Suprapubic skin (tissue), 4 donors: ENCODE measurements at regions not wholly inside any gene's neighbourhood (a gene's known extent, or its start where the extent isn't known, plus 50 kb on each side); places are given as distances from the start of the nearest gene placed in this dataset.

Experiments
- DNase-seq, 2 donors: peaks; one replicate each; pipeline ENCODE4 v3.0.0-alpha.2; 2019; ENCODE audit warnings: low spot score in 2 of 2
- H3K27ac ChIP-seq: fragments of 200-600 bp; sonication (generic); one replicate; pipeline ENCODE4 v1.5.1; 2019
- H3K27me3 ChIP-seq: fragments of 200-600 bp; sonication (generic); one replicate; pipeline ENCODE4 v1.5.1; 2019
- H3K36me3 ChIP-seq: fragments of 200-600 bp; sonication (generic); one replicate; pipeline ENCODE4 v1.5.1; 2019
- H3K4me1 ChIP-seq: fragments of 200-600 bp; sonication (generic); one replicate; pipeline ENCODE4 v1.5.1; 2019
- H3K4me3 ChIP-seq: fragments of 200-600 bp; sonication (generic); one replicate; pipeline ENCODE4 v1.5.1; 2019; ENCODE audit warnings: mild to moderate bottlenecking
- H3K9me3 ChIP-seq: fragments of 200-600 bp; sonication (generic); one replicate; pipeline ENCODE4 v1.5.1; 2019
- EP300 ChIP-seq: sonication (generic); formaldehyde crosslinking; IDR thresholded peaks from one replicate; pipeline ENCODE4 v1.6.1; 2017; ENCODE audit warnings: antibody characterized with exemption
- POLR2A ChIP-seq, 2 donors: fragments of 450-650 bp; IDR thresholded peaks; one replicate each; pipeline ENCODE4 v1.6.1; 2017; ENCODE audit warnings: antibody characterized with exemption in 2 of 2, mild to moderate bottlenecking in 2 of 2, moderate library complexity in 2 of 2
- POLR2AphosphoS5 ChIP-seq, 3 donors: sonication (generic); formaldehyde crosslinking; IDR thresholded peaks; one replicate each; pipeline ENCODE4 v1.6.1; 2017; ENCODE audit warnings: antibody characterized with exemption in 3 of 3
- WGBS: methylation state at CpG from one replicate; pipeline ENCODE4 v1.1.5; 2018; 5-methylcytosine and 5-hydroxymethylcytosine counted together
- TF ChIP-seq, protein P1 (sequence below), 2 donors: fragments of 200-600 bp in 1 of 2; fragments of 450-650 bp in 1 of 2; sonication (generic) in 1 of 2; IDR thresholded peaks; one replicate each; pipeline ENCODE4 v1.5.1; 2016 to 2019; ENCODE audit warnings: antibody characterized with exemption in 2 of 2, mild to moderate bottlenecking in 1 of 2, moderate library complexity in 1 of 2

DNA sequence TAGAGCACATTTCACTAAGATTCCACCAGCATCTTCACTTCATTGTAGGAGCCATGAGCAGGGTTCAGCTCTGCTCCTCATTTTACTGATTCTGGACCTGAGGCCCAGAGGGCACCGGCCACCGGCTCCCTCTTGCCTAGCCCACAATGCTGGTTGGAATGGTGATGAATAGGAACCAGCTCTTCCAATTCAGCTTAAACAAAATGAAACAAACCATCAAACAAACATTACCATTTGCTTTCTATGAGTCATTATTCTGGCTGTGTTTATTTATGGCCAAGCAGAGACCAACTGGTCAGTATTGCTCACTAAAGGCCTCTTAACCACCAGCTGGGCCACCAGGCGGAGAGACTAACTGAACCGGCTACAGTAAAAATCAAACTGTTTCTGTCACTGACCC is 176.7 kb downstream of the MTX2 start:
- Histone ChIP-seq H3K9me3 (no peaks in the 10 kb centered on the region), H3K27me3 (no peaks in the 10 kb centered on the region), H3K27ac (no peak overlapping the region), H3K4me1 (peaks cover 2% of the 10 kb centered on the region), H3K36me3 (no peaks in the 10 kb centered on the region), H3K4me3 (no peak overlapping the region)
- DNase-seq: no peak
- TF ChIP-seq POLR2AphosphoS5 (IDR thresholded peaks at IDR 0.05): no peak
- 86% methylated on average over 4 of the region's 4 CpGs for WGBS

DNA sequence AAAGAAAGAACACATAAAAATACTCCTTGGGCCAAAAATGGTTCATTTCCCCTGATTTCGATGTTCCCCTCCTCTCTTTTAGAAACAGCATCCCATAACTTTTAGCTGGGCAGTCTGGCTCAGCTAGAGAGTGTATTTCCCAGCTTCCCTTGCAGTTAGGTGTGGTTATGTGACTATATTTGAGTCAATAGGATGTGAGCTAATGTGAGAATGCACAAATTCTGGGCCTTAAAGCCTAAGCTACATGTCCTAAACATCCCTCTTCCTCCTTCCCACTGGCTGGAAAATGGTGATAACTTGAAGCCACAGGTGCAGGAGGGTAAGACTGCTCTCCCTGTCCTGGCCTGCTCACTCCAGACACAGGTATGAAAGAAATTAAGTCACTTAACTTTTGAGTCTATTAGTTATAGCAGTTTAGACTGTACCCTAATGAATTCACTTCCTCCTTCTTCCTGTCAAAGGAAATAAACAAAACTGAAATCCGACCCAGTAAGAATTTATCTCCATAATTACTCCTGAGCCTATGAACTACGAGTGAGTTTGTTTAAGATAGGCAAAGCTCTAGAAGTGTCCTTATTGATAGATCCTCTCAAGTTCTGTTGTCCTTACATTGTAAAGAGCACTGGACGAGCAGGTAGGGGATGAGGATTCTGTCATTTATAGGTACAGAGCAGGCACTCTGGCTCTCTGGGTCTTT is 177.6 kb downstream of the MTX2 start:
- DNase-seq: no peak
- H3K27me3 ChIP-seq: no peaks in the 10 kb centered on the region
- no peak overlapping the region for H3K27ac ChIP-seq
- H3K4me1 ChIP-seq: peaks cover 2% of the 10 kb centered on the region
- WGBS: 65% methylated on average over 4 of the region's 4 CpGs
- no peaks in the 10 kb centered on the region for H3K9me3 ChIP-seq
- no peaks in the 10 kb centered on the region for H3K36me3 ChIP-seq
- TF ChIP-seq POLR2A (IDR thresholded peaks at IDR 0.05) (no peak), POLR2AphosphoS5 (IDR thresholded peaks at IDR 0.05) (no peak), EP300 (no peak)
- TF ChIP-seq, protein P1, sequence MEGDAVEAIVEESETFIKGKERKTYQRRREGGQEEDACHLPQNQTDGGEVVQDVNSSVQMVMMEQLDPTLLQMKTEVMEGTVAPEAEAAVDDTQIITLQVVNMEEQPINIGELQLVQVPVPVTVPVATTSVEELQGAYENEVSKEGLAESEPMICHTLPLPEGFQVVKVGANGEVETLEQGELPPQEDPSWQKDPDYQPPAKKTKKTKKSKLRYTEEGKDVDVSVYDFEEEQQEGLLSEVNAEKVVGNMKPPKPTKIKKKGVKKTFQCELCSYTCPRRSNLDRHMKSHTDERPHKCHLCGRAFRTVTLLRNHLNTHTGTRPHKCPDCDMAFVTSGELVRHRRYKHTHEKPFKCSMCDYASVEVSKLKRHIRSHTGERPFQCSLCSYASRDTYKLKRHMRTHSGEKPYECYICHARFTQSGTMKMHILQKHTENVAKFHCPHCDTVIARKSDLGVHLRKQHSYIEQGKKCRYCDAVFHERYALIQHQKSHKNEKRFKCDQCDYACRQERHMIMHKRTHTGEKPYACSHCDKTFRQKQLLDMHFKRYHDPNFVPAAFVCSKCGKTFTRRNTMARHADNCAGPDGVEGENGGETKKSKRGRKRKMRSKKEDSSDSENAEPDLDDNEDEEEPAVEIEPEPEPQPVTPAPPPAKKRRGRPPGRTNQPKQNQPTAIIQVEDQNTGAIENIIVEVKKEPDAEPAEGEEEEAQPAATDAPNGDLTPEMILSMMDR (IDR thresholded peaks at IDR 0.05): no peak
- H3K4me3 ChIP-seq: no peak overlapping the region

DNA sequence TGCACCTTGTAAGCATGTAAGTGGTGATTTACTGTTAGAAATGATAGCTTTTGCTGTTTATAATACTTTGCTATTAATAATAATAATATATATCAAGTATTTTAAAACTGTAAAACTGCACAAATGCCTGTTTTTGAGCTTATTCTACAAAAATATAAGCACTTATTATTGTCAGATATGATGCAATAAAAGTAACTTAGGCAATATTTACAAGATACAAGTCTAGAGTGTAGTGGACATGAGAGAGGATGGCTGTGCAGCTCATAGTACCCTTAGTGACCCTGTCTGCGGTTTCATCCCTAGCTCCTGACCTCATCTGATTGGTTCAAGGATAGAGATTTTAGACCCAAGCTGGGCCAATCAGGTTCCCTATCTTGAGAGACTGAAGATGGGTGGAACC is 178.4 kb downstream of the MTX2 start:
- 89% methylated on average over 1 of the region's 1 CpG for WGBS
- Histone ChIP-seq H3K27ac (no peak overlapping the region), H3K36me3 (no peaks in the 10 kb centered on the region), H3K27me3 (no peaks in the 10 kb centered on the region), H3K4me3 (no peak overlapping the region), H3K4me1 (peaks cover 2% of the 10 kb centered on the region), H3K9me3 (no peaks in the 10 kb centered on the region)
- no peak for DNase-seq
- TF ChIP-seq POLR2AphosphoS5 (IDR thresholded peaks at IDR 0.05): no peak
- TF ChIP-seq, protein P1 (IDR thresholded peaks at IDR 0.05): no peak
- no peak for TF ChIP-seq POLR2A (IDR thresholded peaks at IDR 0.05)
- no peak for TF ChIP-seq EP300

DNA sequence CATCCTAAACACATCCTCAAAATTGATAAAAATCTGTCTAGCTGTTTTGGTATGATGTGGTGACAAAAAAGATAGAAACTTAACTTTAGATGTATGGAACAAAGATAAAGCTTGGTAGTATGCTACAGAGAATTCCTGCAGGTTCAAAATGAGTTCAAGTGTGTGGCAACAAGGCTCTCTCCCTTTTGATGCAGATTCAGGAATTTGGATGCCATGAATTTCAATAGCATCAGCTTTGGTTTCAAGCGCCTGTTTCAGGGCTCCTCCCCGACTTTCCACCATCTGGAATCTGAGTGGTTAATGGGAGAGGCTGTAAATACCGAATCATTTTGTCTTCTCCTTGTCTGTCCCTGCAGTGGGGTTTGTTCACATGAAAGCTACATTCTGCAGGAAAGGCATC is 180.6 kb downstream of the MTX2 start:
- Histone ChIP-seq H3K4me3 (no peak overlapping the region), H3K27ac (no peak overlapping the region), H3K36me3 (no peaks in the 10 kb centered on the region), H3K9me3 (no peaks in the 10 kb centered on the region), H3K27me3 (no peaks in the 10 kb centered on the region), H3K4me1 (peaks cover 5% of the 10 kb centered on the region)
- TF ChIP-seq, protein P1 (IDR thresholded peaks at IDR 0.05): no peak
- no peak for TF ChIP-seq EP300
- no peak for TF ChIP-seq POLR2A (IDR thresholded peaks at IDR 0.05)
- no peak for TF ChIP-seq POLR2AphosphoS5 (IDR thresholded peaks at IDR 0.05)
- DNase-seq: no peak
- WGBS: 90% methylated on average over 3 of the region's 3 CpGs

DNA sequence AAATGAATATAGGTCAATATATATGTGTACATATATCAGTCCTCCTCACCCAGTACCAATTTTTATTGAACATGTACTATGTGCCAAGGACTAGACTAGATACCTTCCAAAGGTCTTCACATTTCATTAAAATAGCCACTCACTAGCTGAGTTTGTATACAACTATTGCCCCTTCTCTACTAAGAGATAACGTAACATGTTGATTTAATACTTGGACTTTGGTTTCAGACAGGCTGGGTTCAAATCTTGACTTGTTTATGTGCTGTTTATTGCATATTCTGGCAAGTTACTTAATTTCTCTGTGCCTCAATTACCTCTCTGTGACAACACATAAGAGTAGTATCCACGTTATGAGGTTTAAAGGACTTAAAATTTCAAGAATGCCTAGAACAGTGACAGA is 184.5 kb downstream of the MTX2 start:
- Histone ChIP-seq H3K27me3 (no peaks in the 10 kb centered on the region), H3K9me3 (no peaks in the 10 kb centered on the region)
- 93% methylated on average over 2 of the region's 2 CpGs for WGBS

More for the DNA sequence above, 184.5 kb downstream of the MTX2 start:
- Histone ChIP-seq H3K4me1 (peaks cover 21% of the 10 kb centered on the region), H3K36me3 (no peaks in the 10 kb centered on the region), H3K27ac (no peak overlapping the region), H3K4me3 (no peak overlapping the region)
- no peak for DNase-seq
- TF ChIP-seq POLR2A (IDR thresholded peaks at IDR 0.05) (no peak), EP300 (no peak), POLR2AphosphoS5 (IDR thresholded peaks at IDR 0.05) (no peak)
- TF ChIP-seq, protein P1 (IDR thresholded peaks at IDR 0.05): no peak
